ENCODE measurements at regions not wholly inside any gene's neighbourhood (a gene's known extent, or its start where the extent isn't known, plus 50 kb on each side); places are given as distances from the start of the nearest gene placed in this dataset.

- Histone ChIP-seq H3K79me2 (ENCODE audit: control insufficient read depth, low read length) (no peaks in the 10 kb centered on the region), H3K27me3 (ENCODE audit: control insufficient read depth, low read length) (no peaks in the 10 kb centered on the region), H3K4me1 (ENCODE audit: control insufficient read depth, low read length) (no peaks in the 10 kb centered on the region), H3K4me3 (ENCODE audit: low read length) (no peak overlapping the region), H3K9me3 (ENCODE audit: control insufficient read depth, insufficient read depth, low read length) (no peaks in the 10 kb centered on the region), H4K20me1 (ENCODE audit: control insufficient read depth, insufficient read depth, low read depth, low read length) (no peaks in the 10 kb centered on the region), H3K9me2 (replicated peaks; ENCODE audit: control insufficient read depth, low read length) (no peaks in the 10 kb centered on the region), H3F3A (ENCODE audit: control insufficient read depth, insufficient read depth) (no peaks in the 10 kb centered on the region), H3K27ac (ENCODE audit: low read depth, low read length) (no peak overlapping the region), H3K36me3 (ENCODE audit: control insufficient read depth, low read length) (no peaks in the 10 kb centered on the region), H3K4me2 (ENCODE audit: low read length) (no peak overlapping the region)
- no peak for TF ChIP-seq CTCF (IDR thresholded peaks at IDR 0.05; ENCODE audit: low read depth, low read length, poor library complexity, severe bottlenecking)
- no peak for TF ChIP-seq EZH2phosphoT487 (IDR thresholded peaks at IDR 0.05; ENCODE audit: borderline replicate concordance, low read length)
These were observed 311.0 kb upstream of the PROX1 start for GRCh38 chr1:213676736-213677135.

- Histone ChIP-seq H3K27me3 (ENCODE audit: control insufficient read depth, low read length) (no peaks in the 10 kb centered on the region), H3K9me2 (replicated peaks; ENCODE audit: control insufficient read depth, low read length) (no peaks in the 10 kb centered on the region), H3K36me3 (ENCODE audit: control insufficient read depth, low read length) (no peaks in the 10 kb centered on the region), H4K20me1 (ENCODE audit: control insufficient read depth, insufficient read depth, low read depth, low read length) (no peaks in the 10 kb centered on the region), H3K4me1 (ENCODE audit: control insufficient read depth, low read length) (no peaks in the 10 kb centered on the region), H3K4me2 (ENCODE audit: low read length) (no peak overlapping the region), H3K9me3 (ENCODE audit: control insufficient read depth, insufficient read depth, low read length) (no peaks in the 10 kb centered on the region), H3F3A (ENCODE audit: control insufficient read depth, insufficient read depth) (no peaks in the 10 kb centered on the region), H3K27ac (ENCODE audit: low read depth, low read length) (no peak overlapping the region), H3K4me3 (ENCODE audit: low read length) (no peak overlapping the region), H3K79me2 (ENCODE audit: control insufficient read depth, low read length) (no peaks in the 10 kb centered on the region)
- TF ChIP-seq CTCF (IDR thresholded peaks at IDR 0.05; ENCODE audit: low read depth, low read length, poor library complexity, severe bottlenecking) = no peak
- TF ChIP-seq EZH2phosphoT487 (IDR thresholded peaks at IDR 0.05; ENCODE audit: borderline replicate concordance, low read length) = no peak
These were observed 309.4 kb upstream of the PROX1 start for GRCh38 chr1:213678348-213678747.

GRCh38 chr1:213678753-213679152 is 309.0 kb upstream of the PROX1 start:
- H3K27me3 ChIP-seq (ENCODE audit: control insufficient read depth, low read length) = no peaks in the 10 kb centered on the region
- H4K20me1 ChIP-seq (ENCODE audit: control insufficient read depth, insufficient read depth, low read depth, low read length) = no peaks in the 10 kb centered on the region
- no peaks in the 10 kb centered on the region for H3K36me3 ChIP-seq (ENCODE audit: control insufficient read depth, low read length)
- no peaks in the 10 kb centered on the region for H3K4me1 ChIP-seq (ENCODE audit: control insufficient read depth, low read length)
- no peak overlapping the region for H3K4me2 ChIP-seq (ENCODE audit: low read length)
- H3F3A ChIP-seq (ENCODE audit: control insufficient read depth, insufficient read depth) = no peaks in the 10 kb centered on the region
- no peak for TF ChIP-seq CTCF (IDR thresholded peaks at IDR 0.05; ENCODE audit: low read depth, low read length, poor library complexity, severe bottlenecking)
- no peak for TF ChIP-seq EZH2phosphoT487 (IDR thresholded peaks at IDR 0.05; ENCODE audit: borderline replicate concordance, low read length)
- H3K4me3 ChIP-seq (ENCODE audit: low read length) = no peak overlapping the region
- H3K27ac ChIP-seq (ENCODE audit: low read depth, low read length) = no peak overlapping the region
- no peaks in the 10 kb centered on the region for H3K9me3 ChIP-seq (ENCODE audit: control insufficient read depth, insufficient read depth, low read length)
- H3K9me2 ChIP-seq (replicated peaks; ENCODE audit: control insufficient read depth, low read length) = no peaks in the 10 kb centered on the region
- H3K79me2 ChIP-seq (ENCODE audit: control insufficient read depth, low read length) = no peaks in the 10 kb centered on the region

GRCh38 chr1:213679153-213679552 is 308.6 kb upstream of the PROX1 start:
- H3K4me3 ChIP-seq (ENCODE audit: low read length) = no peak overlapping the region
- H3K27ac ChIP-seq (ENCODE audit: low read depth, low read length) = no peak overlapping the region
- no peak for TF ChIP-seq EZH2phosphoT487 (IDR thresholded peaks at IDR 0.05; ENCODE audit: borderline replicate concordance, low read length)
- no peak for TF ChIP-seq CTCF (IDR thresholded peaks at IDR 0.05; ENCODE audit: low read depth, low read length, poor library complexity, severe bottlenecking)
- H3K9me2 ChIP-seq (replicated peaks; ENCODE audit: control insufficient read depth, low read length) = no peaks in the 10 kb centered on the region
- no peaks in the 10 kb centered on the region for H3F3A ChIP-seq (ENCODE audit: control insufficient read depth, insufficient read depth)
- no peaks in the 10 kb centered on the region for H3K4me1 ChIP-seq (ENCODE audit: control insufficient read depth, low read length)
- H3K36me3 ChIP-seq (ENCODE audit: control insufficient read depth, low read length) = no peaks in the 10 kb centered on the region
- no peaks in the 10 kb centered on the region for H3K79me2 ChIP-seq (ENCODE audit: control insufficient read depth, low read length)
- H3K4me2 ChIP-seq (ENCODE audit: low read length) = no peak overlapping the region
- no peaks in the 10 kb centered on the region for H3K9me3 ChIP-seq (ENCODE audit: control insufficient read depth, insufficient read depth, low read length)
- no peaks in the 10 kb centered on the region for H3K27me3 ChIP-seq (ENCODE audit: control insufficient read depth, low read length)
- no peaks in the 10 kb centered on the region for H4K20me1 ChIP-seq (ENCODE audit: control insufficient read depth, insufficient read depth, low read depth, low read length)
